Upper lobe of left lung (tissue), 4 donors: ENCODE measurements at regions not wholly inside any gene's neighbourhood (a gene's known extent, or its start where the extent isn't known, plus 50 kb on each side); places are given as distances from the start of the nearest gene placed in this dataset.

ENCODE experiments used
- POLR2A ChIP-seq, 4 donors: fragments of 450-650 bp; IDR thresholded peaks; one replicate each; pipeline ENCODE4 v1.5.1; 2016 to 2017; ENCODE audit warnings: antibody characterized with exemption in 4 of 4, mild to moderate bottlenecking in 2 of 4
- TF ChIP-seq, protein P1 (sequence below), 6 experiments: fragments of 450-650 bp in 4 of 6; fragments of 200-600 bp in 2 of 6; sonication (generic) in 2 of 6; IDR thresholded peaks; one replicate each; pipeline ENCODE4 v1.5.1; 2016 to 2019; ENCODE audit warnings: antibody characterized with exemption in 6 of 6

DNA sequence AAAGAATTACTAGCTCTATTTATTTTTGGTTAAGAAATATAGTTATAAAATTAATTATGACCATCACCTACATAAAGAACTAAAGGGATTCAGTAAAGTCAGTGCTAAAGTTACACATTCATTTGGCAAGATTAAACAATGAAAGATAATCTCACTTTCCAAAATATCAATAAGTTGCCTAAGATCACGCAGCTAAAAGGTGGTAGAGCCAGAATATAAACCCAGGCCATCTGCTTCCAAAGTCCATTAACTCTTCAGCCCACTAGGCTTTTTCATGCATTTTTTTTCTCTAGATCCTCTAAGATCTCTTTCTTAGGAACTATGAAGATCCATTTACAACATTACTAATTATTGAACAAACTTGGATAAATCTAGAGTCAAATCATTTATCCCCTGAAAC, 66.6 kb upstream of the RND3 start:
- TF ChIP-seq, protein P1, sequence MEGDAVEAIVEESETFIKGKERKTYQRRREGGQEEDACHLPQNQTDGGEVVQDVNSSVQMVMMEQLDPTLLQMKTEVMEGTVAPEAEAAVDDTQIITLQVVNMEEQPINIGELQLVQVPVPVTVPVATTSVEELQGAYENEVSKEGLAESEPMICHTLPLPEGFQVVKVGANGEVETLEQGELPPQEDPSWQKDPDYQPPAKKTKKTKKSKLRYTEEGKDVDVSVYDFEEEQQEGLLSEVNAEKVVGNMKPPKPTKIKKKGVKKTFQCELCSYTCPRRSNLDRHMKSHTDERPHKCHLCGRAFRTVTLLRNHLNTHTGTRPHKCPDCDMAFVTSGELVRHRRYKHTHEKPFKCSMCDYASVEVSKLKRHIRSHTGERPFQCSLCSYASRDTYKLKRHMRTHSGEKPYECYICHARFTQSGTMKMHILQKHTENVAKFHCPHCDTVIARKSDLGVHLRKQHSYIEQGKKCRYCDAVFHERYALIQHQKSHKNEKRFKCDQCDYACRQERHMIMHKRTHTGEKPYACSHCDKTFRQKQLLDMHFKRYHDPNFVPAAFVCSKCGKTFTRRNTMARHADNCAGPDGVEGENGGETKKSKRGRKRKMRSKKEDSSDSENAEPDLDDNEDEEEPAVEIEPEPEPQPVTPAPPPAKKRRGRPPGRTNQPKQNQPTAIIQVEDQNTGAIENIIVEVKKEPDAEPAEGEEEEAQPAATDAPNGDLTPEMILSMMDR (IDR thresholded peaks at IDR 0.05): no peak
- no peak for TF ChIP-seq POLR2A (IDR thresholded peaks at IDR 0.05)
